Panc1 (cell line): ENCODE measurements at regions not wholly inside any gene's neighbourhood (a gene's known extent, or its start where the extent isn't known, plus 50 kb on each side); places are given as distances from the start of the nearest gene placed in this dataset.

ENCODE experiments used
- ATAC-seq: fragments of 200-7000 bp; cut with Tn5 transposase; 2 replicates; pipeline ENCODE4 v1.9.1; 2020; ENCODE audit warnings: mild to moderate bottlenecking, moderate library complexity
- BruUV-seq: library from RNA; stranded (reverse); fragments of 400-500 nt; replicated peaks from 2 replicates; lab custom pipeline; 2021; lab: Mats Ljungman, UMichigan
- CTCF ChIA-PET: fragments of 300-600 bp; sonication (Branson Sonifier 250); formaldehyde crosslinking; loops from one replicate; lab custom pipeline; 2022; ENCODE audit warnings: antibody characterized with exemption; lab: Charles Lee
- POLR2A ChIA-PET: fragments of 300-600 bp; sonication (Branson Sonifier 250); formaldehyde crosslinking; loops from one replicate; lab custom pipeline; 2022; ENCODE audit warnings: antibody characterized with exemption; lab: Charles Lee
- DNase-seq: peaks from one replicate; pipeline ENCODE4 v3.0.0-alpha.2; 2010; ENCODE audit warnings: low read depth, low spot score
- H3K27ac ChIP-seq: 2 replicates; pipeline ENCODE4 v1.5.1; 2011; ENCODE audit warnings: mild to moderate bottlenecking, low read length, inconsistent platforms
- H3K27me3 ChIP-seq: fragments of 200-500 bp; sonication (Bioruptor generic); 2 replicates; pipeline ENCODE4 v1.6.0; 2014; ENCODE audit warnings: low read length, inconsistent platforms; ENCODE audit not compliant: control insufficient read depth, insufficient read depth
- H3K36me3 ChIP-seq: fragments of 200-500 bp; sonication (Bioruptor generic); 2 replicates; pipeline ENCODE4 v1.5.1; 2014; ENCODE audit warnings: inconsistent platforms, mild to moderate bottlenecking, low read length, moderate library complexity; ENCODE audit not compliant: control insufficient read depth, insufficient read depth
- H3K4me1 ChIP-seq: 2 replicates; pipeline ENCODE4 v1.5.1; 2011; ENCODE audit warnings: inconsistent platforms, mild to moderate bottlenecking, low read length, moderate library complexity; ENCODE audit not compliant: control insufficient read depth, insufficient read depth
- H3K4me3 ChIP-seq, 2 experiments: 2 replicates each; pipeline ENCODE4 v1.5.1; 2011 to 2012; ENCODE audit warnings: low read depth in 2 of 2, low read length in 2 of 2, mild to moderate bottlenecking in 2 of 2, inconsistent platforms in 1 of 2, moderate library complexity in 1 of 2
- H3K9me3 ChIP-seq: fragments of 200-500 bp; sonication (Bioruptor generic); 2 replicates; pipeline ENCODE4 v1.5.1; 2014; ENCODE audit warnings: low read depth, mild to moderate bottlenecking, inconsistent platforms, low read length, moderate library complexity; ENCODE audit not compliant: control insufficient read depth, insufficient read depth
- CTCF ChIP-seq: fragments of 450-650 bp; IDR thresholded peaks from 2 replicates; pipeline ENCODE4 v1.5.1; 2017; ENCODE audit warnings: mild to moderate bottlenecking
- POLR2AphosphoS5 ChIP-seq: IDR thresholded peaks from 2 replicates; pipeline ENCODE4 v1.6.1; 2012; ENCODE audit warnings: mild to moderate bottlenecking, low read depth, low read length, moderate library complexity
- REST ChIP-seq, 2 experiments: IDR thresholded peaks; 2 replicates each; pipeline ENCODE4 v1.6.1; 2011 to 2012; ENCODE audit warnings: low read depth in 2 of 2, control low read depth in 1 of 2, low read length in 1 of 2, mild to moderate bottlenecking in 1 of 2, moderate library complexity in 1 of 2; ENCODE audit not compliant: insufficient read depth in 1 of 2
- SIN3A ChIP-seq: IDR thresholded peaks from 2 replicates; pipeline ENCODE4 v1.6.1; 2012; ENCODE audit warnings: low read depth, mild to moderate bottlenecking, low read length, moderate library complexity, borderline replicate concordance; ENCODE audit not compliant: insufficient read depth
- TCF7L2 ChIP-seq: IDR thresholded peaks from 2 replicates; pipeline ENCODE4 v1.6.1; 2011; ENCODE audit warnings: mild to moderate bottlenecking, low read depth, low read length, inconsistent platforms
- in situ Hi-C: cut with HindIII; loops from 2 replicates; pipeline ENCODE4 v1.10.0; 2016; ENCODE audit warnings: low sequenced_read_pairs, low pct_unique_long_range_greater_than_20kb
- intact Hi-C: fragments of 100-400 bp; cut with micrococcal nuclease; formaldehyde crosslinking; loops from one replicate; pipeline ENCODE4 v1.10.0; 2022; ENCODE audit not compliant: unreplicated experiment

- peaks cover 3% of the 10 kb centered on the region; the same call in 1 of the 2 replicates for H3K9me3 ChIP-seq
- no peak overlapping the region for H3K4me3 ChIP-seq
- ChIA-PET CTCF (no interaction called here), POLR2A (no interaction called here)
- no peak for ATAC-seq
- no peak for TF ChIP-seq TCF7L2
- no peak for TF ChIP-seq CTCF
- no peak for TF ChIP-seq SIN3A
- TF ChIP-seq REST (IDR thresholded peaks at IDR 0.05; ENCODE audit: insufficient read depth in 1 of 2, low read depth in 2 of 2, low read length in 1 of 2): no peak
- no peak for TF ChIP-seq POLR2AphosphoS5
- H3K27me3 ChIP-seq: no peaks in the 10 kb centered on the region
- no peak overlapping the region for H3K27ac ChIP-seq
- no peaks in the 10 kb centered on the region for H3K36me3 ChIP-seq
- no TSS peak for BruUV-seq
- intact Hi-C loops (no loop called here), in situ Hi-C loops (no loop called here)
- H3K4me1 ChIP-seq: no peaks in the 10 kb centered on the region
- no peak for DNase-seq
Observed at GRCh38 chr6:22717915-22718314, 148.5 kb downstream of the HDGFL1 start.

- H3K36me3 ChIP-seq: no peaks in the 10 kb centered on the region
- no peaks in the 10 kb centered on the region for H3K27me3 ChIP-seq
- ChIA-PET CTCF (no interaction called here), POLR2A (no interaction called here)
- H3K4me3 ChIP-seq: no peak overlapping the region
- intact Hi-C loops (no loop called here), in situ Hi-C loops (no loop called here)
- TF ChIP-seq SIN3A (no peak), REST (IDR thresholded peaks at IDR 0.05; ENCODE audit: insufficient read depth in 1 of 2, low read depth in 2 of 2, low read length in 1 of 2) (no peak), CTCF (no peak), POLR2AphosphoS5 (no peak), TCF7L2 (no peak)
- no peaks in the 10 kb centered on the region for H3K4me1 ChIP-seq
- DNase-seq: no peak
- peaks cover 4% of the 10 kb centered on the region; the same call in 1 of the 2 replicates for H3K9me3 ChIP-seq
- no peak overlapping the region for H3K27ac ChIP-seq
- ATAC-seq: no peak
- no TSS peak for BruUV-seq
Observed at GRCh38 chr6:22722913-22723312, 153.5 kb downstream of the HDGFL1 start.
